Frontal cortex (tissue), 3 donors: ENCODE measurements at regions not wholly inside any gene's neighbourhood (a gene's known extent, or its start where the extent isn't known, plus 50 kb on each side); places are given as distances from the start of the nearest gene placed in this dataset.
"Not testable (repeated sequence)": the region's sequence is repeated elsewhere in the genome, so short reads cannot be mapped to it uniquely, and the experiment has no call there.

Experiments used
- DNase-seq, 2 donors: peaks; one replicate each; pipeline ENCODE4 v3.0.0; 2012; ENCODE audit warnings: low spot score in 2 of 2
- FAIRE-seq: peaks from 2 replicates; lab custom pipeline; 2012; peaks lifted over from hg19 to GRCh38; lab: Jason Lieb, UNC
- donor health status: control.
- donor health status: control.
- donor health status: control.

- FAIRE-seq: no peak
- DNase-seq: no peak
Observed at GRCh38 chr5:136579238-136579637, 213.9 kb upstream of the TRPC7 start.

DNA sequence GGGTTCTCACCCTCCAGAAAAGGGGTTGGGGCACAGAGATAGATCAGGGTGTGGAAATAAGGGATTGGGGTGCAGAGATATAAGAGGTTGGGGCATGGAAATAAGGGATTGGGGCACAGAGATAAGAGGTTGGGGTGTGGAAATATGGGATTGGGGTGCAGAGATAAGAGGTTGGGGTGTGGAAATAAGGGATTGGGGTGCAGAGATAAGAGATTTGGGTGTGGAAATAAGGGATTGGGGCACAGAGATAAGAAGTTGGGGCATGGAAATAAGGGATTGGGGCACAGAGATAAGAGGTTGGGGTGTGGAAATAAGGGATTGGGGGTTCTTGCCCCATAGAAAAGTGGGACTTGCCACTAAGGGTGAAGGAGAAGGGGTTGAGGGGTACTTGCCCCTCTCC lies 204.5 kb upstream of the TRPC7 start:
- not testable (repeated sequence) for FAIRE-seq, DNase-seq

- DNase-seq, FAIRE-seq: not testable (repeated sequence)
Observed at GRCh38 chr5:136565457-136565856, 200.1 kb upstream of the TRPC7 start.

DNA sequence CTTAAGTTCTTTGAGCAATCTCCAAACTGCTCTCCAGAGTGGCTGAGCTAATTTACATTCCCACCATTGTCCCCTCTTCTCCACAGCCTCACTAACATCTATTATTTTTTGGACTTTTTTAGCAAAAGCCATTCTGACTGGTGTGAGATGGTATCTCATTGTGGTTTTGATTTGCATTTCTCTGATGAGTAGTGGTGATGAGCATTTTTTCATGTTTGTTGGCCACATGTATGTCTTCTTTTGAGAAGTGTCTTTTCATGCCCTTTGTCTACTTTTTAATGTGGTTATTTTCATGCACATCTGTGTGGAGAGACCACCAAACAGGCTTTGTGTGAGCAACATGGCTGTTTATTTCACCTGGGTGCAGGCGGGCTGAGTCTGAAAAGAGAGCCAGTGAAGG lies 199.7 kb upstream of the TRPC7 start:
- FAIRE-seq, DNase-seq: not testable (repeated sequence)

DNA sequence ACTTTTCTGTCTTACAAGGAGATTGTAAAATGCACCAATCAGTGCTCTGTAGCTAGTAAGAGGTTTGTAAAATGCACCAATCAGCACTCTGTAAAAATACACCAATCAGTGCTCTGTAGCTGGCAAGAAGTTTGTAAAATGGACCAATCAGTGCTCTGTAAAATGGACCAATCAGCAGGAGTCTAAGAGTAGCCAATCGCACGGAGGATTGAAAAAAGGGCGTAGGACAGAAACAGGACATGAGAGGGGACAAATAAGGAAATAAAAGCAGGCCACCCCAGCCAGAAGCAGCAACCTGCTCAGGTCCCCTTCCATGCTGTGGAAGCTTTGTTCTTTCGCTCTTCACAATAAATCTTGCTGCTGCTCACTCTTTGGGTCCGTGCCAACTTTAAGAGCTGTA lies 199.1 kb upstream of the TRPC7 start:
- not testable (repeated sequence) for DNase-seq, FAIRE-seq

GRCh38 chr5:136563489-136563888 lies 198.1 kb upstream of the TRPC7 start:
- FAIRE-seq (no peak), DNase-seq (no peak)

- no peak for DNase-seq
- FAIRE-seq: no peak
Observed at GRCh38 chr5:136560126-136560525, 194.8 kb upstream of the TRPC7 start.

GRCh38 chr5:136559651-136560050 lies 194.3 kb upstream of the TRPC7 start:
- DNase-seq (no peak), FAIRE-seq (no peak)

DNA sequence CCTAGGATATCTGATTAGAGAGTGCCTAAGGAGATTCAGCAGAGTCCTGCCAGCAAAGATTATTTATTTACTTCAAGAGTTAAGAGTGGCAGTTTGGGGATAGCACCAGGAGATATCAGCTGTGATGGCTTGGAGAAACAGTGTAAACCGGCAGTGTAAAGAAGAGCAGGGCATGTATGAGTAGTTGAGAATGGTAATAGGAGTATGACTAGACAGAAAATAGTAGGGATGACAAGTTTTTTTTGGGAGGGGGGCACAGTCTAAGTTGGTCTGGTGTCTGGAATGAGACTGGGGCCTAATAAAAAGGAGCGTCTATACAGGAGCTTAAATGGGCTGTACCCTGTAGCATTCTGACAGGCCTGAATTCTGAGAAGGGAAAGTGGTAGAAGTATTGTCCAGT lies 181.8 kb upstream of the TRPC7 start:
- DNase-seq, FAIRE-seq: not testable (repeated sequence)

GRCh38 chr5:136546441-136546840 lies 181.1 kb upstream of the TRPC7 start:
- not testable (repeated sequence) for FAIRE-seq, DNase-seq

DNA sequence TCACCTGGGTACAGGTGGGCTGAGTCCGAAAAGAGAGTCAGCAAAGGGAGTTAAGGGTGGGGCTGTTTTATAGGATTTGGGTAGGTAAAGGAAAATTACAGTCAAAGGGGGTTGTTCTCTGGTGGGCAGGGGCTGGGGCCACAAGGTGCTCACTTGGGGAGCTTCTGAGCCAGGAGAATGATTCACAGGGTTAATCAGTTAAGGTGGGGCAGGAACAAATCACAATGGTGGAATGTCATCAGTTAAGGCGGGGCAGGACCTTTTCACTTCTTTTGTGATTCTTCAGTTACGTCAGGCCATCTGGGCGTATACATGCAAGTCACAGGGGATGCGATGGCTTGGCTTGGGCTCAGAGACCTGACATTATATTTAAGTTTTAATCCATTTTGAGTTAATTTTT lies 179.7 kb upstream of the TRPC7 start:
- not testable (repeated sequence) for FAIRE-seq, DNase-seq

GRCh38 chr5:136538534-136538933 lies 173.2 kb upstream of the TRPC7 start:
- DNase-seq (no peak), FAIRE-seq (no peak)

DNA sequence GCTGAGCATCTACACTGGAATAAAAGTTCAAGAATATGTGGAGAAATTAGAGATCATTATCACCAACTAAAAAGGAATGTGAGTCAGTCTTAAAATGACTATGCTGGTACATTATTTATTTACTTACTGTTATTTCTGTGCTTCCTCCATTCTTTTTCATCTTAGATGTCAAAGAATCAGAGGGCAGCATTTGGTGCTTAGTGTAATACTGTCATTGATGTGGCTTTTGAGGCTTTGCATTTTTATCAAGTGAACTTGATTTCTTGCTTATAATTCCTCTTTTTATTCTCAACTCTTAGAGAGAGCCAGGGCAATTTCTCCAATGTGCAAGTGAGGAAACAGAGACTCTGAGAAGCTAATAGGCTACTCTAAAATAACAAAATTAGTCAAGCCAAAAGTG lies 163.7 kb upstream of the TRPC7 start:
- DNase-seq (no peak), FAIRE-seq (no peak)

GRCh38 chr5:136528481-136529030 lies 163.2 kb upstream of the TRPC7 start:
- no peak for DNase-seq
- no peak for FAIRE-seq

GRCh38 chr5:136527311-136527710 lies 162.0 kb upstream of the TRPC7 start:
- FAIRE-seq: no peak
- no peak for DNase-seq

DNA sequence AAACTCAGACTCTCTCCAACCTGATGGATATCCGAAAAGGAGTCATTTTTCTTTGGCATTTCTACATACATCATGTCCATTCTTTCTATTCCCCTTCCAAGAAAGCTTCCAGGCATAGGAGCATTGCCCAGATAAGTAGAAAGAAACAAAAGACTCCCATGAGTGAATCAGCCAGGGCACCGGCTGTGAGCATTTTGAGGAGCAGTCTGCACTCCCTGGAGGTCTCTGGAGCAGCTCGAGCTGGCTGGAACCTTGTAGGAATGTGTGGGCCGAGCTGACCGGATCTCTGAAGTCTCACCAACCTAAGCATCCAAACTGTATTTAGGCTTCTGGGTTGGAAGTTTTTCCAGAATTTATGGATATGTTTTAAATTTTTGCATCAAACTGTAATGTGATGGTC lies 161.4 kb upstream of the TRPC7 start:
- FAIRE-seq (no peak), DNase-seq (no peak)

DNA sequence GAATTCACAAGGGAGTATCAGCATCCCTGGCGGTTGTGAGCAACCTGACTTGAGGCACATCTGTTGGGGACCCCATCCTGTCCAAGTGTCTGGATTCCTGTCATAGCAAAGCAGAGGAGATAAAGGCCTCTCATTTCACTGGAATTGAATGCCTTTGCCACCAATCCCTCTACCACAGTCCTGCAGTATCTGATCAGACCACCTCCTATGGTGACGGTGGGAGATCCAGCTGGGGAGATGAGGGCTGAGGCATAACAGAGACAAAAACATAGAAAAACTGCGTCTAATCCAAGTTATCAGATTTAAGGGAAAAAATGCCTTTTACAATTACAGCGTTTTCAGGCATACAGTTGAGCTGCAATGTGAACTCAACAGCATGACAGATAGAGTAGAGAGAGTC lies 160.7 kb upstream of the TRPC7 start:
- DNase-seq (no peak), FAIRE-seq (no peak)

DNA sequence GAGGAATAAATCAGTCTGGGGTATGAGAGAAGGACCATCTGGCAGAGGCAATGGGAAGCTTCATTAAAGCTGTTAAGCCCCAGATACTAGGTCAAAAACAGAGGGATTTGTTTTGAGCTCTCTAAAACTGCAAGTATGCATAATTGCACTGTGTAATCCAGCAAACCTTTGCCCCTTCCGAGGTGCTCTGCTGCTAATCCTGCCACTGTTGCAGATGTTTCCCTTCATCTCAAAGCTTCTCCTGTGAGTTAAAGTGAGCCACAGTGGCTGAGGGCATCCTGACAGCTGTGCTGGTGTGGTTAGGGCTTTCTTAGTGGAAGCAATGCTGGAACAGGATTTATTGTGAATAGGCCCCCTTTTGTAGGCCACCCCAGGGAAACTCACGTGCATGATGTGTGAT lies 160.3 kb upstream of the TRPC7 start:
- DNase-seq (no peak), FAIRE-seq (no peak)

DNA sequence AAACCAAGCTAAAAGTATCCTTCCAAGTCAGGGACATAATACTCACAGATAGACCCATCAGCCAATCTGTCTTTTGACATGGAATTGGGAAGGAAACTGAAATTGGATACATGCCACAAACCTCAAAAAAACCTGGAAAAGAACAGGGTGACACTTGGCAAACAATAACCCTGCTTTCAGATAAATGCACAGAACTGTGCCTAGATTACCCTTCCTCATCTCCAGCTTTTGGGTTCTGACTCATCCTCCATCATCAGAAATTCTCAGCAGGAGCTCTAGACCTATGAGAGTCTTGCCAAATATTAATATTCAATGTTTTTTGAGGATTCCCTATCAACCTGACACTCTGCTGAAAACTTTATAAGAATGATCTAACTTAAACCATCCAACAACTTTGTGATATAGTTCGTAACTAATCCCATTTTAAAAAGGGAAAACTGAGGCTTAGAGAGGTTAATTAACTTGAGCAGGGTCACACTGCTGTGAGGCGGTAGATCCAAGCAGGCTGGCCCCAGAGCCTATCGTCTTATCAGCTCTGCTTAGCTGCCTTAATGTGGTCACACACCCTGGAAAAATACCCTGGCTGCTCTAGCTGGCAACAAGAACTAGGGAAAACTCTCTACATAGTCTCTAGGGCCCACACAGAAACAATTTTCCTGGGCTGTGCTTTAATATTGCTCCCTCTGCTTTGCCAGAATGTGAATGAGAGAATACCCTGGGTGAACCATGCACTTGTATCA lies 157.0 kb upstream of the TRPC7 start:
- DNase-seq (no peak), FAIRE-seq (no peak)

DNA sequence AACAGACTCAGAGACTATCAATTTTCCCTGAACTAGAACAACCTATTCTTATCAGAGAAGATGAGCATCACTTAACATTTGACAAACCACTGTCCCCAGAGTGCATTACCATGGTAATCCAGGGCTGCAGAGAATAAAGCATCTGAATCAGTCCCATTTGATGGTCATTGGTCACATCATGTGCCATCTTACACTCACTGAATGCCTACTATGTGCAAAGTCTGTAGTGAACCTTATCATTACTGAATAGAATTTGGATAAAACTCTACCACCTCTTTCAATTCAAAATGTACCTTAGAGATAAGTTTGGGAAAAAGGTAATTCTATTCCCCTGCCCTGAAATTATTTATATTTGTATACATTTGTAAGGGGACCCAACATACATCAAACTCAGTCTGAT lies 156.4 kb upstream of the TRPC7 start:
- DNase-seq: no peak
- no peak for FAIRE-seq

DNA sequence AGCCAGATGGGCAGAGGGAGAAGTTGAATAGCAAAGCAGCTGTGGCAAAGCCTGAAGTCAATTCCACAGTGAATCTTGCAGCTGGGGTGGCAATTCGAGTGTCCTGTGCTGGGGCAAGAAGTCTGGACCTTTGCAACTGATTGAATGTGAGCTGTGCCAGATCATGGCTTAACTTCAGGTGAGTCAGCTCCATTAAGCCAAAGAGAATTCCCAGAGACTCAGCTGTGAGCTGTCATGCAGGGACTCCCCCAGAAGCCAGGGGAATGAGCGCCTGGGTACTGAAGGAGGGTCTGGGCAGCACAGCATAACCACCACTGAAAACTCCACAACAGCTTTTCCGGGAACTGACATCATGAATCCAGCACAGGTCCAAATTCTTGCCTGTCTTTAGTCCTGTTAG lies 153.5 kb upstream of the TRPC7 start:
- DNase-seq: no peak
- FAIRE-seq: no peak

GRCh38 chr5:136518174-136518573 lies 152.8 kb upstream of the TRPC7 start:
- DNase-seq (no peak), FAIRE-seq (no peak)
